ENCODE measurements at regions not wholly inside any gene's neighbourhood (a gene's known extent, or its start where the extent isn't known, plus 50 kb on each side); places are given as distances from the start of the nearest gene placed in this dataset.

GRCh38 chr2:6393819-6394218 lies 471.9 kb downstream of the CMPK2 start:
- TF ChIP-seq CTCF (IDR thresholded peaks at IDR 0.05; ENCODE audit: partially characterized antibody, unreplicated experiment) = no peak
- H3K4me1 Mint-ChIP-seq (ENCODE audit: low read depth, unreplicated experiment) = peaks cover 10% of the 10 kb centered on the region
- no peak overlapping the region for H3K4me3 Mint-ChIP-seq (ENCODE audit: unreplicated experiment)
- no peak for DNase-seq
- H3K27ac Mint-ChIP-seq (ENCODE audit: unreplicated experiment) = no peak overlapping the region
- no peaks in the 10 kb centered on the region for H3K27me3 Mint-ChIP-seq (ENCODE audit: unreplicated experiment)
- peaks cover 3% of the 10 kb centered on the region for H3K9me3 Mint-ChIP-seq (ENCODE audit: unreplicated experiment)
- no peaks in the 10 kb centered on the region for H3K36me3 Mint-ChIP-seq (ENCODE audit: unreplicated experiment)

GRCh38 chr2:6394276-6394675 lies 471.4 kb downstream of the CMPK2 start:
- TF ChIP-seq CTCF (IDR thresholded peaks at IDR 0.05; ENCODE audit: partially characterized antibody, unreplicated experiment) = no peak
- Mint-ChIP-seq H3K27ac (ENCODE audit: unreplicated experiment) (no peak overlapping the region), H3K27me3 (ENCODE audit: unreplicated experiment) (no peaks in the 10 kb centered on the region), H3K9me3 (ENCODE audit: unreplicated experiment) (peaks cover 3% of the 10 kb centered on the region), H3K4me1 (ENCODE audit: low read depth, unreplicated experiment) (peaks cover 10% of the 10 kb centered on the region), H3K4me3 (ENCODE audit: unreplicated experiment) (no peak overlapping the region), H3K36me3 (ENCODE audit: unreplicated experiment) (no peaks in the 10 kb centered on the region)
- no peak for DNase-seq

GRCh38 chr2:6398421-6398820 lies 467.3 kb downstream of the CMPK2 start:
- Mint-ChIP-seq H3K4me1 (ENCODE audit: low read depth, unreplicated experiment) (no peaks in the 10 kb centered on the region), H3K27ac (ENCODE audit: unreplicated experiment) (no peak overlapping the region), H3K36me3 (ENCODE audit: unreplicated experiment) (no peaks in the 10 kb centered on the region), H3K27me3 (ENCODE audit: unreplicated experiment) (no peaks in the 10 kb centered on the region), H3K9me3 (ENCODE audit: unreplicated experiment) (no peaks in the 10 kb centered on the region), H3K4me3 (ENCODE audit: unreplicated experiment) (no peak overlapping the region)
- TF ChIP-seq CTCF (IDR thresholded peaks at IDR 0.05; ENCODE audit: partially characterized antibody, unreplicated experiment) = no peak
- DNase-seq = no peak

GRCh38 chr2:6401301-6401700 lies 464.4 kb downstream of the CMPK2 start:
- Mint-ChIP-seq H3K27me3 (ENCODE audit: unreplicated experiment) (no peaks in the 10 kb centered on the region), H3K4me1 (ENCODE audit: low read depth, unreplicated experiment) (no peaks in the 10 kb centered on the region), H3K9me3 (ENCODE audit: unreplicated experiment) (peaks cover 2% of the 10 kb centered on the region), H3K4me3 (ENCODE audit: unreplicated experiment) (no peak overlapping the region), H3K27ac (ENCODE audit: unreplicated experiment) (no peak overlapping the region), H3K36me3 (ENCODE audit: unreplicated experiment) (no peaks in the 10 kb centered on the region)
- no peak for TF ChIP-seq CTCF (IDR thresholded peaks at IDR 0.05; ENCODE audit: partially characterized antibody, unreplicated experiment)
- DNase-seq = no peak

GRCh38 chr2:6408057-6408456 lies 457.6 kb downstream of the CMPK2 start:
- Mint-ChIP-seq H3K9me3 (ENCODE audit: unreplicated experiment) (peaks cover 2% of the 10 kb centered on the region), H3K4me1 (ENCODE audit: low read depth, unreplicated experiment) (no peaks in the 10 kb centered on the region), H3K4me3 (ENCODE audit: unreplicated experiment) (no peak overlapping the region), H3K27me3 (ENCODE audit: unreplicated experiment) (no peaks in the 10 kb centered on the region), H3K36me3 (ENCODE audit: unreplicated experiment) (no peaks in the 10 kb centered on the region), H3K27ac (ENCODE audit: unreplicated experiment) (no peak overlapping the region)
- no peak for DNase-seq
- no peak for TF ChIP-seq CTCF (IDR thresholded peaks at IDR 0.05; ENCODE audit: partially characterized antibody, unreplicated experiment)

All from glutamatergic neuron (in vitro differentiated cells).